Esophagus squamous epithelium (tissue), 4 donors: ENCODE measurements at regions not wholly inside any gene's neighbourhood (a gene's known extent, or its start where the extent isn't known, plus 50 kb on each side); places are given as distances from the start of the nearest gene placed in this dataset.

Experiments
- POLR2A ChIP-seq, 4 donors: fragments of 450-650 bp; IDR thresholded peaks; one replicate each; pipeline ENCODE4 v1.6.1; 2017; ENCODE audit warnings: antibody characterized with exemption in 4 of 4, mild to moderate bottlenecking in 4 of 4, moderate library complexity in 3 of 4
- TF ChIP-seq, protein P1 (sequence below), 6 experiments: fragments of 450-650 bp in 4 of 6; fragments of 200-600 bp in 2 of 6; sonication (generic) in 2 of 6; IDR thresholded peaks; one replicate each; pipeline ENCODE4 v1.5.1; 2016 to 2019; ENCODE audit warnings: antibody characterized with exemption in 6 of 6, mild to moderate bottlenecking in 4 of 6, moderate library complexity in 4 of 6

DNA sequence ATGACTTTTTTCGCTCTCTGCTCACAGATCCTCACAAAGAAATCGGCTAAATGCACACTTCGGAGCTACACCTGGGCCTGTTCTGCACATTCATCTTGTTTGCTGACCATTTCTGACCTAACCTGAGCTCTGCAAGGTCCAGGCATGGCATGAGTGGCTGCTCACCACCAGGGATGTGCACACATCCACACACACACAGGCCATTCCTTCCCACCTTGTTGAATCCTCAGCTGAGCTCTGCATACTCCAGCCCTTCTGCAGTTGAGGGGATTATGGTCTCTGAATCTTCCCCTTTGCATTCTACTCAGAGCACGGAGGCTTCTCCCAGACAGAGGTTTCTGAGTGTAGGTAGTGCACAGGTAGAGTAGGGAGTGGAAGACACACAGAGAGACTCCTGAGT is 411.9 kb upstream of the B3GAT1 start:
- TF ChIP-seq, protein P1, sequence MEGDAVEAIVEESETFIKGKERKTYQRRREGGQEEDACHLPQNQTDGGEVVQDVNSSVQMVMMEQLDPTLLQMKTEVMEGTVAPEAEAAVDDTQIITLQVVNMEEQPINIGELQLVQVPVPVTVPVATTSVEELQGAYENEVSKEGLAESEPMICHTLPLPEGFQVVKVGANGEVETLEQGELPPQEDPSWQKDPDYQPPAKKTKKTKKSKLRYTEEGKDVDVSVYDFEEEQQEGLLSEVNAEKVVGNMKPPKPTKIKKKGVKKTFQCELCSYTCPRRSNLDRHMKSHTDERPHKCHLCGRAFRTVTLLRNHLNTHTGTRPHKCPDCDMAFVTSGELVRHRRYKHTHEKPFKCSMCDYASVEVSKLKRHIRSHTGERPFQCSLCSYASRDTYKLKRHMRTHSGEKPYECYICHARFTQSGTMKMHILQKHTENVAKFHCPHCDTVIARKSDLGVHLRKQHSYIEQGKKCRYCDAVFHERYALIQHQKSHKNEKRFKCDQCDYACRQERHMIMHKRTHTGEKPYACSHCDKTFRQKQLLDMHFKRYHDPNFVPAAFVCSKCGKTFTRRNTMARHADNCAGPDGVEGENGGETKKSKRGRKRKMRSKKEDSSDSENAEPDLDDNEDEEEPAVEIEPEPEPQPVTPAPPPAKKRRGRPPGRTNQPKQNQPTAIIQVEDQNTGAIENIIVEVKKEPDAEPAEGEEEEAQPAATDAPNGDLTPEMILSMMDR (IDR thresholded peaks at IDR 0.05), result no peak
- TF ChIP-seq POLR2A (IDR thresholded peaks at IDR 0.05), result no peak
